Spleen (tissue), 11 donors: ENCODE measurements at regions not wholly inside any gene's neighbourhood (a gene's known extent, or its start where the extent isn't known, plus 50 kb on each side); places are given as distances from the start of the nearest gene placed in this dataset.

ENCODE experiments used
- DNase-seq: peaks from one replicate; pipeline ENCODE4 v3.0.0-alpha.2; 2020
- H3K27ac ChIP-seq, 8 donors: fragments of 200-600 bp; sonication (generic) in 7 of 8; 1 replicate in 4 of 8; 2 replicates in 4 of 8; pipeline versions ENCODE4 v1.5.0 to v1.8.0; 2016 to 2021; ENCODE audit warnings: inconsistent platforms in 4 of 8, mild to moderate bottlenecking in 4 of 8, moderate library complexity in 1 of 8
- H3K27me3 ChIP-seq, 7 donors: fragments of 200-600 bp; sonication (generic) in 6 of 7; replicated peaks in 1 of 7; 1 replicate in 4 of 7; 2 replicates in 3 of 7; pipeline versions ENCODE4 v1.5.0 to v1.8.0; 2016 to 2021; ENCODE audit warnings: inconsistent platforms in 3 of 7, mild to moderate bottlenecking in 1 of 7
- H3K36me3 ChIP-seq, 6 donors: fragments of 200-600 bp; sonication (generic) in 5 of 6; 1 replicate in 4 of 6; 2 replicates in 2 of 6; pipeline versions ENCODE4 v1.5.0 to v1.8.0; 2016 to 2021; ENCODE audit warnings: inconsistent platforms in 2 of 6
- H3K4me1 ChIP-seq, 6 donors: fragments of 200-600 bp; sonication (generic) in 5 of 6; 1 replicate in 3 of 6; 2 replicates in 3 of 6; pipeline versions ENCODE4 v1.5.0 to v1.8.0; 2016 to 2021; ENCODE audit warnings: inconsistent platforms in 3 of 6
- H3K4me3 ChIP-seq, 8 donors: fragments of 200-600 bp; sonication (generic) in 7 of 8; 1 replicate in 4 of 8; 2 replicates in 4 of 8; pipeline versions ENCODE4 v1.5.0 to v1.8.0; 2016 to 2021; ENCODE audit warnings: inconsistent platforms in 4 of 8, mild to moderate bottlenecking in 4 of 8, moderate library complexity in 2 of 8
- H3K9me3 ChIP-seq, 8 donors: fragments of 200-600 bp; sonication (generic) in 7 of 8; 1 replicate in 4 of 8; 2 replicates in 4 of 8; pipeline versions ENCODE4 v1.5.0 to v1.8.0; 2016 to 2021; ENCODE audit warnings: inconsistent platforms in 4 of 8
- CTCF ChIP-seq, 11 experiments: fragments of 200-600 bp in 7 of 11; fragments of 450-650 bp in 4 of 11; sonication (generic) in 4 of 11; IDR thresholded peaks in 8 of 11; conservative IDR thresholded peaks in 3 of 11; 1 replicate in 7 of 11; 2 replicates in 4 of 11; pipeline versions ENCODE4 v1.4.0 to v1.8.0; 2016 to 2021; ENCODE audit warnings: antibody characterized with exemption in 11 of 11, inconsistent platforms in 4 of 11, mild to moderate bottlenecking in 1 of 11
- POLR2A ChIP-seq, 3 donors: fragments of 450-650 bp; IDR thresholded peaks; one replicate each; pipeline ENCODE4 v1.5.1; 2017; ENCODE audit warnings: antibody characterized with exemption in 3 of 3, mild to moderate bottlenecking in 1 of 3
- POLR2AphosphoS5 ChIP-seq, 3 donors: sonication (generic); formaldehyde crosslinking; IDR thresholded peaks; one replicate each; pipeline ENCODE4 v1.5.1; 2017; ENCODE audit warnings: antibody characterized with exemption in 3 of 3
- WGBS, 5 donors: extraction: QIAGEN DNeasy Blood & Tissue Kit in 3 of 5; methylation state at CpG; one replicate each; pipeline versions ENCODE4 v1.1.5 to v1.1.7; 2013 to 2018; 5-methylcytosine and 5-hydroxymethylcytosine counted together
- intact Hi-C: fragments of 100-400 bp; cut with DNase I; formaldehyde crosslinking; loops from one replicate; pipeline ENCODE4 v1.15.0; 2023; ENCODE audit warnings: low total_unique reads
- donor health status: healthy with polysubstance abuse.
- donor health status: DM: no; HTN: no; CAD: no; lungs with moderate emphysema.
- donor health status: DM: no; HTN: no; CAD: no.
- donor health status: Bipolar disorder and iron deficiency.
- donor health status: healthy.
- donor health status: DM: no; HTN: no; CAD: no.
- donor health status: DM: yes; HTN: yes; CAD: no.

- Histone ChIP-seq H3K9me3 (peaks cover 0 to 17% (median 12%) of the 10 kb centered on the region in 8 donors), H3K27ac (no peak overlapping the region), H3K36me3 (no peaks in the 10 kb centered on the region), H3K27me3 (no peaks in the 10 kb centered on the region), H3K4me3 (no peak overlapping the region), H3K4me1 (no peaks in the 10 kb centered on the region)
- no peak for DNase-seq
- TF ChIP-seq POLR2AphosphoS5 (IDR thresholded peaks at IDR 0.05) (no peak), POLR2A (IDR thresholded peaks at IDR 0.05) (no peak), CTCF (IDR thresholded peaks at IDR 0.05 in 8 of 11, conservative IDR thresholded peaks at IDR 0.05 in 3 of 11) (no peak)
- 71 to 80% (median 76%) methylated on average over 13 of the region's 13 CpGs for WGBS, 5 donors
- intact Hi-C loops, result no loop called here
Measured at GRCh38 chr2:22879009-22879863, 505.7 kb upstream of the KLHL29 start.

GRCh38 chr2:22880161-22880560, 504.8 kb upstream of the KLHL29 start:
- intact Hi-C loops, result no loop called here
- no peaks in the 10 kb centered on the region for H3K36me3 ChIP-seq
- H3K4me3 ChIP-seq, result no peak overlapping the region
- no peaks in the 10 kb centered on the region for H3K27me3 ChIP-seq
- TF ChIP-seq POLR2AphosphoS5 (IDR thresholded peaks at IDR 0.05) (no peak), POLR2A (IDR thresholded peaks at IDR 0.05) (no peak), CTCF (IDR thresholded peaks at IDR 0.05 in 8 of 11, conservative IDR thresholded peaks at IDR 0.05 in 3 of 11) (no peak)
- WGBS, 5 donors, result 73 to 82% (median 78%) methylated on average over 5 of the region's 5 CpGs
- H3K4me1 ChIP-seq, result no peaks in the 10 kb centered on the region
- H3K9me3 ChIP-seq, result peaks cover 0 to 12% (median 9%) of the 10 kb centered on the region in 8 donors
- no peak for DNase-seq
- H3K27ac ChIP-seq, result no peak overlapping the region

DNA sequence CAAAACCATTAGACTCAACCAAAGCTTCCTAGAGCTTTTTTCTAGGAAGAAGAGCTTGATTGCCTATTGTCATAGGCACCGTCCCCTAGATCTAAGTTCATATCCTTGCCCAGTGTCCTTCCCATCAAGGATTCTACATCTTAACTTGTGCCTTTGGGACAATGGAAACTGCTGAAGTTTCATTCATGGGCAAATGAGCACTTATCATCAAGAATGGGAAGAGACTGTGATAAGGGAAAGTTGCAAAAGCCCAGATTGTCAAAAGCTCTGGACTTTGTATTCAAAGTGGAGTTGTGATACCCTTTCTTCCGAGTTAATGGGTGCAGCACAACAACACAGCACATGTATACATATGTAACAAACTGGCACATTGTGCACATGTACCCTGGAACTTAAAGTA, 503.0 kb upstream of the KLHL29 start:
- no peaks in the 10 kb centered on the region for H3K4me1 ChIP-seq
- H3K27me3 ChIP-seq, result no peaks in the 10 kb centered on the region
- no peaks in the 10 kb centered on the region for H3K9me3 ChIP-seq
- DNase-seq, result no peak
- no peaks in the 10 kb centered on the region for H3K36me3 ChIP-seq
- intact Hi-C loops, result no loop called here
- no peak overlapping the region for H3K4me3 ChIP-seq
- H3K27ac ChIP-seq, result no peak overlapping the region
- TF ChIP-seq POLR2AphosphoS5 (IDR thresholded peaks at IDR 0.05) (no peak), CTCF (IDR thresholded peaks at IDR 0.05 in 8 of 11, conservative IDR thresholded peaks at IDR 0.05 in 3 of 11) (no peak), POLR2A (IDR thresholded peaks at IDR 0.05) (no peak)
- 61 to 85% (median 77%) methylated on average over 2 of the region's 2 CpGs for WGBS, 5 donors

- Histone ChIP-seq H3K27me3 (no peaks in the 10 kb centered on the region), H3K4me3 (no peak overlapping the region), H3K27ac (no peak overlapping the region), H3K9me3 (no peaks in the 10 kb centered on the region), H3K4me1 (no peaks in the 10 kb centered on the region), H3K36me3 (no peaks in the 10 kb centered on the region)
- intact Hi-C loops, result no loop called here
- no peak for TF ChIP-seq POLR2A (IDR thresholded peaks at IDR 0.05)
- no peak for DNase-seq
- 46 to 76% (median 61%) methylated on average over 1 of the region's 1 CpG for WGBS, 5 donors
Measured at GRCh38 chr2:22882643-22883042, 502.3 kb upstream of the KLHL29 start.
